ENCODE measurements at regions not wholly inside any gene's neighbourhood (a gene's known extent, or its start where the extent isn't known, plus 50 kb on each side); places are given as distances from the start of the nearest gene placed in this dataset.

DNA sequence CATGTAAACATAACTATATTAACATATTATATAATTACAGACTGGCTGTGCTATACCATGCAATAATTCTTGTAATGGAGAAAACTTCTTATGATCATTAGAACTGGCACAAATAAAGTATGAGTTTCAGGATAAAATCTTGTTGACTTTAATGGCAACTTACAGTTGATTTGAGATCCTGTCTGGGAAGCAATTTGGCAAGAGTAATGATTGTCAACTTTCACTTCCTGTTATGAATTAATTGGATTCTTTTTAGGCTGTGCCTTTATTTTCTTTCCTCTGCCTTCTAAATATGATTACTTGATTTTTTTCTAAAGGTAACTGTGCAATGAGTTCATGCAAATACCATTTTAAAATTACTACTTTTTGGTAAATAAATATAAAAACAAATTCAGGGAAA is 158.1 kb upstream of the B3GAT2 start:
- Histone ChIP-seq H3K36me3 (no peaks in the 10 kb centered on the region), H3K4me3 (no peak overlapping the region), H3K27me3 (no peaks in the 10 kb centered on the region), H3K9me3 (peaks cover 0 to 18% (median 6%) of the 10 kb centered on the region in 11 donors), H3K4me1 (peaks cover 0 to 6% (median 0%) of the 10 kb centered on the region in 9 donors), H3K27ac (no peak overlapping the region)
- TF ChIP-seq, protein P1, sequence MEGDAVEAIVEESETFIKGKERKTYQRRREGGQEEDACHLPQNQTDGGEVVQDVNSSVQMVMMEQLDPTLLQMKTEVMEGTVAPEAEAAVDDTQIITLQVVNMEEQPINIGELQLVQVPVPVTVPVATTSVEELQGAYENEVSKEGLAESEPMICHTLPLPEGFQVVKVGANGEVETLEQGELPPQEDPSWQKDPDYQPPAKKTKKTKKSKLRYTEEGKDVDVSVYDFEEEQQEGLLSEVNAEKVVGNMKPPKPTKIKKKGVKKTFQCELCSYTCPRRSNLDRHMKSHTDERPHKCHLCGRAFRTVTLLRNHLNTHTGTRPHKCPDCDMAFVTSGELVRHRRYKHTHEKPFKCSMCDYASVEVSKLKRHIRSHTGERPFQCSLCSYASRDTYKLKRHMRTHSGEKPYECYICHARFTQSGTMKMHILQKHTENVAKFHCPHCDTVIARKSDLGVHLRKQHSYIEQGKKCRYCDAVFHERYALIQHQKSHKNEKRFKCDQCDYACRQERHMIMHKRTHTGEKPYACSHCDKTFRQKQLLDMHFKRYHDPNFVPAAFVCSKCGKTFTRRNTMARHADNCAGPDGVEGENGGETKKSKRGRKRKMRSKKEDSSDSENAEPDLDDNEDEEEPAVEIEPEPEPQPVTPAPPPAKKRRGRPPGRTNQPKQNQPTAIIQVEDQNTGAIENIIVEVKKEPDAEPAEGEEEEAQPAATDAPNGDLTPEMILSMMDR (IDR thresholded peaks at IDR 0.05), result no peak
- no peak for ATAC-seq
- intact Hi-C loops (cut with DNase I), result no loop called here
- no peak for DNase-seq

GRCh38 chr6:71119560-71119959 is 162.7 kb upstream of the B3GAT2 start:
- 65 to 67% methylated on average over 1 of the region's 1 CpG for WGBS, 2 donors
- ATAC-seq (no peak), DNase-seq (no peak)
- intact Hi-C loops (cut with DNase I), result no loop called here
- H3K4me1 ChIP-seq, result peaks cover 0 to 6% (median 0%) of the 10 kb centered on the region in 9 donors
- H3K4me3 ChIP-seq, result no peak overlapping the region
- peaks cover 0 to 40% (median 12%) of the 10 kb centered on the region in 11 donors for H3K9me3 ChIP-seq
- H3K27ac ChIP-seq, result no peak overlapping the region
- TF ChIP-seq, protein P1 (IDR thresholded peaks at IDR 0.05), result no peak
- H3K36me3 ChIP-seq, result no peaks in the 10 kb centered on the region
- H3K27me3 ChIP-seq, result no peaks in the 10 kb centered on the region

GRCh38 chr6:71123051-71123450 is 165.6 kb upstream of the OGFRL1 start:
- TF ChIP-seq, protein P1 (IDR thresholded peaks at IDR 0.05), result no peak

DNA sequence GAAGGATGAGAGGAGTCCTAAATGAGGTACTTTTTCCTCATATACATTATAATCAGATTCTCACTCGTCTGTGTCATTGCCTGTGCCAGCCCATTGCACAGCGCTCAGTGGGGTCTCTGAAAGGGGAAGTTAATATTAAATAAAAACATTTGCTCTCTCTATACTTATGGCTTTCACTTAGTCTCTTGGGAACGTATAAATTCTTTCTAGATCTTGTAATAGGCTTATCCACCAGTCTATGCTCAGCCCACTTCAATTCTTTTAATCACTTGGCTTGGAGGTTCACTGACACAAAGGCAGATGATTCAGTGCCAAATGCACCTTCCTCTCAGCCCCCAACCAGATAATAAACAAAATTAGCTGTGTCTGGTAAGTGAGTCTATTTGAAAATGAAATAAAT is 164.3 kb upstream of the OGFRL1 start:
- no peak overlapping the region for H3K4me3 ChIP-seq
- no peaks in the 10 kb centered on the region for H3K36me3 ChIP-seq
- no peak for ATAC-seq
- H3K9me3 ChIP-seq, result peaks cover 0 to 39% (median 12%) of the 10 kb centered on the region in 11 donors
- no peaks in the 10 kb centered on the region for H3K4me1 ChIP-seq
- TF ChIP-seq, protein P1 (IDR thresholded peaks at IDR 0.05), result no peak
- no peak overlapping the region for H3K27ac ChIP-seq
- H3K27me3 ChIP-seq, result no peaks in the 10 kb centered on the region
- no peak for DNase-seq
- WGBS, 2 donors, result 37 to 50% methylated on average over 3 of the region's 3 CpGs
- intact Hi-C loops (cut with DNase I), result no loop called here

More at GRCh38 chr6:71123051-71123450, 165.6 kb upstream of the OGFRL1 start:
- Histone ChIP-seq H3K4me3 (no peak overlapping the region), H3K27ac (no peak overlapping the region), H3K4me1 (no peaks in the 10 kb centered on the region), H3K9me3 (peaks cover 0 to 49% (median 12%) of the 10 kb centered on the region in 11 donors), H3K36me3 (no peaks in the 10 kb centered on the region), H3K27me3 (no peaks in the 10 kb centered on the region)
- no peak for ATAC-seq
- intact Hi-C loops (cut with DNase I), result no loop called here
- no peak for DNase-seq
- WGBS, 2 donors, result 88 to 93% methylated on average over 1 of the region's 1 CpG
